ENCODE measurements at regions not wholly inside any gene's neighbourhood (a gene's known extent, or its start where the extent isn't known, plus 50 kb on each side); places are given as distances from the start of the nearest gene placed in this dataset.

GRCh38 chr4:187615972-187616371 is 379.6 kb upstream of the ZFP42 start:
- TF ChIP-seq CTCF (IDR thresholded peaks at IDR 0.05) (no peak), POLR2A (IDR thresholded peaks at IDR 0.05) (no peak)
